Natural killer cell (primary cell): ENCODE measurements at regions not wholly inside any gene's neighbourhood (a gene's known extent, or its start where the extent isn't known, plus 50 kb on each side); places are given as distances from the start of the nearest gene placed in this dataset.

Experiments
- ATAC-seq, 3 donors: fragments of 150-1000 bp in 2 of 3; fragments of 200-7000 bp in 1 of 3; cut with Tn5 transposase; 1 replicate in 1 of 3; 2 replicates in 2 of 3; pipeline ENCODE4 v1.10.0; 2021; ENCODE audit warnings: mild to moderate bottlenecking in 2 of 3, moderate library complexity in 2 of 3
- DNase-seq, 2 donors: peaks; one replicate each; pipeline versions ENCODE4 v3.0.0 to v3.0.0-alpha.2; 2013 to 2021; ENCODE audit warnings: mixed read lengths in 1 of 2
- H3K27ac ChIP-seq: one replicate; pipeline ENCODE4 v1.5.1; 2013; ENCODE audit warnings: mild to moderate bottlenecking, low read length
- H3K27me3 ChIP-seq: one replicate; pipeline ENCODE4 v1.6.1; 2013; ENCODE audit warnings: low read length; ENCODE audit not compliant: control insufficient read depth, insufficient read depth
- H3K36me3 ChIP-seq: one replicate; pipeline ENCODE4 v1.6.1; 2013; ENCODE audit warnings: low read length; ENCODE audit not compliant: control insufficient read depth, insufficient read depth
- H3K4me1 ChIP-seq: one replicate; pipeline ENCODE4 v1.6.1; 2013; ENCODE audit warnings: low read length; ENCODE audit not compliant: control insufficient read depth, insufficient read depth
- H3K4me3 ChIP-seq: one replicate; pipeline ENCODE4 v1.5.1; 2013; ENCODE audit warnings: low read length
- H3K9me3 ChIP-seq: one replicate; pipeline ENCODE4 v1.6.1; 2013; ENCODE audit warnings: low read length; ENCODE audit not compliant: control insufficient read depth, insufficient read depth
- H3K27ac Mint-ChIP-seq, 2 donors: one replicate each; pipeline ENCODE4 v1.8.0; 2022; ENCODE audit warnings: mild to moderate bottlenecking in 2 of 2, mixed read lengths in 2 of 2, moderate library complexity in 1 of 2
- H3K27me3 Mint-ChIP-seq, 2 donors: one replicate each; pipeline ENCODE4 v1.8.0; 2022; ENCODE audit warnings: low read depth in 2 of 2, mixed read lengths in 2 of 2
- H3K36me3 Mint-ChIP-seq: one replicate; pipeline ENCODE4 v1.8.0; 2022; ENCODE audit warnings: mixed read lengths
- H3K4me1 Mint-ChIP-seq, 2 donors: one replicate each; pipeline ENCODE4 v1.8.0; 2022; ENCODE audit warnings: mixed read lengths in 2 of 2
- H3K4me3 Mint-ChIP-seq: one replicate; pipeline ENCODE4 v1.8.0; 2022; ENCODE audit warnings: mild to moderate bottlenecking, moderate library complexity, mixed read lengths
- H3K9me3 Mint-ChIP-seq, 2 donors: one replicate each; pipeline ENCODE4 v1.8.0; 2022; ENCODE audit warnings: mixed read lengths in 2 of 2
- CTCF ChIP-seq: fragments of 200-600 bp; IDR thresholded peaks from one replicate; pipeline ENCODE4 v1.8.0; 2022; ENCODE audit warnings: antibody characterized with exemption
- WGBS: methylation state at CpG from one replicate; pipeline ENCODE4 v1.1.7; 2013; ENCODE audit warnings: missing lambda C conversion rate; ENCODE audit not compliant: insufficient coverage; 5-methylcytosine and 5-hydroxymethylcytosine counted together
- intact Hi-C: fragments of 100-400 bp; cut with micrococcal nuclease; formaldehyde crosslinking; loops from one replicate; pipeline ENCODE4 v1.14.2; 2022

DNA sequence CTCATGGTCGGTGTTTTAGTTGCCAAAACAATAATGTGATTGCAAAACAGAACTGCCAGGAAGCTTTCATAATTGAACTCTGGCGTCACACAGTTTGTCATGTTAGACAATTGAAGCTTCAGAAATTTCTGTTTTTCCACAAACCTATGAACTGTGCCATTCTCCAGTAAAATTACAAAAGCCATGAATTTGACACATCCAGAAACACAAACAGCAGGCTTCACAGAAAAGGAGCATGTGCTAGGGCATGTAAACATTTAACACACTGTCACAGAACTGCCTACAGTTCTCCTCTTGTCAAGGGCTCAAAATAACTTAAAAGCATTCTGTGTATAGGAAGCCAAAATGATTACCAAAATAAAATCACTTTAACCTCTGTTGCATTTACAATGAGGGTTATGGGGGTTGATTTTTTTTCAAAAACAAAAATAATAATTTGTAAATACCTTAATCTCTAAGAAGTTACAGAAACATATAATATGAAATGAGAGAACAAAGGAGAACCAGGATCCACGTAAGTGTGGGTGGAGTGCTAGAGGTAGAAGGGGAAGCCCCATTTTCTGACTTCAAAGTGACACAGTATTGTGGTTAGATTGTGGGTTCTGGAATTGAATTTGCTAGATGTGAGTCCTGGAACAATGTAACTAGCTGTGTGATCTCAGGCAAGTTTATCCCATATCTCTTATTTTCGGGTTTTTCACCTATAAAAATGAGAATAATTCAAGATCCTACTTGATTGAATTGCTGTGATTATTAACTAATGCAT lies 295.0 kb downstream of the CENPC start:
- Histone ChIP-seq H3K9me3 (no peaks in the 10 kb centered on the region), H3K36me3 (no peaks in the 10 kb centered on the region), H3K27ac (no peak overlapping the region), H3K4me1 (no peaks in the 10 kb centered on the region), H3K27me3 (no peaks in the 10 kb centered on the region), H3K4me3 (no peak overlapping the region)
- ATAC-seq (no peak), DNase-seq (no peak)
- no peaks in the 10 kb centered on the region for H3K27me3 Mint-ChIP-seq
- peaks cover 2 to 5% of the 10 kb centered on the region in 2 donors for H3K9me3 Mint-ChIP-seq
- no peaks in the 10 kb centered on the region for H3K4me1 Mint-ChIP-seq
- no peaks in the 10 kb centered on the region for H3K36me3 Mint-ChIP-seq
- no peak overlapping the region for H3K27ac Mint-ChIP-seq
- no peak for TF ChIP-seq CTCF
- 63% methylated on average over 3 of the region's 4 CpGs for WGBS
- no peak overlapping the region for H3K4me3 Mint-ChIP-seq
- intact Hi-C loops: no loop called here

- peaks cover 4% of the 10 kb centered on the region in 2 donors for H3K9me3 Mint-ChIP-seq
- no peaks in the 10 kb centered on the region for H3K4me1 Mint-ChIP-seq
- Histone ChIP-seq H3K4me1 (no peaks in the 10 kb centered on the region), H3K36me3 (no peaks in the 10 kb centered on the region), H3K9me3 (no peaks in the 10 kb centered on the region), H3K27me3 (no peaks in the 10 kb centered on the region), H3K27ac (no peak overlapping the region), H3K4me3 (no peak overlapping the region)
- ATAC-seq (no peak), DNase-seq (no peak)
- intact Hi-C loops: no loop called here
- H3K4me3 Mint-ChIP-seq: no peak overlapping the region
- no peaks in the 10 kb centered on the region for H3K27me3 Mint-ChIP-seq
- no peak overlapping the region for H3K27ac Mint-ChIP-seq
- no peak for TF ChIP-seq CTCF
- no peaks in the 10 kb centered on the region for H3K36me3 Mint-ChIP-seq
- WGBS: 90% methylated on average over 2 of the region's 2 CpGs
Measured at GRCh38 chr4:67236788-67237187, 308.5 kb downstream of the CENPC start.

GRCh38 chr4:67236318-67236717 lies 309.0 kb downstream of the CENPC start:
- Mint-ChIP-seq H3K36me3 (no peaks in the 10 kb centered on the region), H3K9me3 (peaks cover 3 to 4% of the 10 kb centered on the region in 2 donors), H3K4me1 (no peaks in the 10 kb centered on the region), H3K4me3 (no peak overlapping the region), H3K27ac (no peak overlapping the region), H3K27me3 (no peaks in the 10 kb centered on the region)
- no peak for DNase-seq
- no peak overlapping the region for H3K4me3 ChIP-seq
- no peaks in the 10 kb centered on the region for H3K4me1 ChIP-seq
- intact Hi-C loops: no loop called here
- no peak for ATAC-seq
- no peaks in the 10 kb centered on the region for H3K27me3 ChIP-seq
- H3K9me3 ChIP-seq: no peaks in the 10 kb centered on the region
- H3K36me3 ChIP-seq: no peaks in the 10 kb centered on the region
- no peak for TF ChIP-seq CTCF
- H3K27ac ChIP-seq: no peak overlapping the region
- 92% methylated on average over 3 of the region's 3 CpGs for WGBS

- no peaks in the 10 kb centered on the region for H3K4me1 ChIP-seq
- no peaks in the 10 kb centered on the region for H3K9me3 ChIP-seq
- H3K4me1 Mint-ChIP-seq: no peaks in the 10 kb centered on the region
- H3K27ac ChIP-seq: no peak overlapping the region
- no peak overlapping the region for H3K4me3 Mint-ChIP-seq
- DNase-seq (no peak), ATAC-seq (no peak)
- H3K36me3 ChIP-seq: no peaks in the 10 kb centered on the region
- no peaks in the 10 kb centered on the region for H3K36me3 Mint-ChIP-seq
- H3K4me3 ChIP-seq: no peak overlapping the region
- H3K27ac Mint-ChIP-seq: no peak overlapping the region
- WGBS: 82% methylated on average over 1 of the region's 2 CpGs
- H3K27me3 Mint-ChIP-seq: no peaks in the 10 kb centered on the region
- H3K27me3 ChIP-seq: no peaks in the 10 kb centered on the region
- intact Hi-C loops: no loop called here
- H3K9me3 Mint-ChIP-seq: peaks cover 2 to 6% of the 10 kb centered on the region in 2 donors
- TF ChIP-seq CTCF: no peak
Measured at GRCh38 chr4:67234296-67234695, 311.0 kb downstream of the CENPC start.
